H7 (cell line): ENCODE measurements at regions not wholly inside any gene's neighbourhood (a gene's known extent, or its start where the extent isn't known, plus 50 kb on each side); places are given as distances from the start of the nearest gene placed in this dataset.

ENCODE experiments used
- DNase-seq: peaks from one replicate; pipeline ENCODE4 v3.0.0; 2012
- H3K27me3 ChIP-seq: 2 replicates; pipeline ENCODE4 v1.6.0; 2011; ENCODE audit warnings: mild to moderate bottlenecking, low read length; ENCODE audit not compliant: control insufficient read depth, insufficient read depth
- H3K36me3 ChIP-seq: replicated peaks from 2 replicates; pipeline ENCODE4 v1.5.1; 2011; ENCODE audit warnings: low read length; ENCODE audit not compliant: control insufficient read depth, insufficient read depth
- H3K4me3 ChIP-seq: 2 replicates; pipeline ENCODE4 v1.5.1; 2011; ENCODE audit warnings: low read depth, mild to moderate bottlenecking, control low read depth, low read length, moderate library complexity; ENCODE audit not compliant: insufficient read depth

DNA sequence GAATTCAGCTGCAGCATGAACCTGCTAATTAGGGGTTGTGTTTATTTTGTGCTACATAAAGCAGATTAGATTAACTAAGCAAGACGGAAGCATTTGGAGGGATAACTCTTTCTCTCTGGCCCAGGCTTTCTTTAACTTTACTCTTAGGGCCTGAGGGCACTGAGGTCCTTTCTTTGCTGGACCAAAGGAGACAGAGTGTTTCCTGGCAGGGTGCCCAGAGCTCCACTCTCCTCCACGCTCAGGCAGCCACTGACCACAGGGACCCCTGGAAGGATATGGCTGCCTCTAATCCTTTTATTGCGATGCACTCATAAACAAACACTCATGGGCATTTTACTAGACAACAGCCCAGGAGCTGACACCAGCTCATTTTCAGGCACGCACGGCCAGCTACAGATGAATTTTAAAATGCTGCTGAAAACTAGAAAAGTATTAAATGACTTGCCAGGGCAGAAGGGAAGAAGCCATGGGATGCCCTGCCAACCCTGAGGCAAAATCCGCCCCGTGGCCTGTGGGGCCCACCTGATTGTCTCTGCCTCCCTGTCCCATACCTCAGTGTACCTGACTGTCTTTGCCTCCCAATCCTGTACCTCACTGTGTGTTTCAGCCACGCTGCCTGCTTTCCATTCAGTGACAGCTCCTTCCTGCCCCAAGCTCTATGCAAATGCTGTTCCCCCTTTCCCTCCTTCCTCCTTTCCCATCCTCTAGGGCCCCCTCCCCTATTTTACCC, 192.6 kb upstream of the NAV2 start:
- DNase-seq = no peak
- Histone ChIP-seq H3K4me3 (no peak overlapping the region), H3K27me3 (no peaks in the 10 kb centered on the region), H3K36me3 (no peaks in the 10 kb centered on the region)

DNA sequence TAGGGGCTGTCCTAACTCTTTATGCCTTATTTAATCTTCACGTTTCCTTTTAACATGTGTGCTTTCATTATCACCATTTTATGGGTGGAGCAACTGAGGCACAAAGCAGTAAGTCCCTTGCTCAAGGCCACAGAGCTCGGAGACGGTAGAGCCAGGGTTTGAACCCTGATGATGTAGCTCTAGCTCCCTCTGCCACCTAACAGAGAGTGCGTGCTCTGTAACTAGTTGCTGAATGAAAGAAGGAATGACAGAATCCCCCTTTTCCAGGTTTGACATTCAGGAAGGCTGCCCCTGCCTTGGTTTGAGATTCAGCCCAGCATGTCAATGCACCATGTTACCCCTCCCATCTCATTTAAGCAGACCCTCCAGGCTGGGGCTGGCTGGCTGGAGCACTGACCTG, 193.3 kb upstream of the NAV2 start:
- no peaks in the 10 kb centered on the region for H3K36me3 ChIP-seq

DNA sequence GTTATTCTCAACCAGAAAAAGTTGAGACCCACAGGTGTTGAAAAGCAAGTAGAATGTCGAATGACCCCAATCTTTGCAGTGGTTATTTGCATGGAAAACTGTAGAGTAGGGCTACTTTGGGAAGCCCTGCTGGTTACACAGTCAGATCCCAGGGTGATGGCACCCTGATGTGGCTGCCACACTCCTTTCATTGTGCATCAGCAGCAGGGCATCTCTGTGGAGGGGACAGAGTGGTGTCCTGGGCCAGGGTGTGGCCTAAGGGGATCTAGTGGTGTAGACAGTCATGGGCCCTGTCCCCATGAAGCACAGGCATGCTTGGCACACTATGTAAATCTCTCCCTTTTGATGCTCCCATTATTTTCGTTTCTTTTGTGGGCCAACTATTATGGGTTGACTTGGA, 199.4 kb upstream of the NAV2 start:
- Histone ChIP-seq H3K27me3 (no peaks in the 10 kb centered on the region), H3K36me3 (no peaks in the 10 kb centered on the region), H3K4me3 (no peak overlapping the region)
- no peak for DNase-seq

More for the DNA sequence above, 193.3 kb upstream of the NAV2 start:
- H3K4me3 ChIP-seq = no peak overlapping the region
- DNase-seq = no peak
- no peaks in the 10 kb centered on the region for H3K27me3 ChIP-seq

DNA sequence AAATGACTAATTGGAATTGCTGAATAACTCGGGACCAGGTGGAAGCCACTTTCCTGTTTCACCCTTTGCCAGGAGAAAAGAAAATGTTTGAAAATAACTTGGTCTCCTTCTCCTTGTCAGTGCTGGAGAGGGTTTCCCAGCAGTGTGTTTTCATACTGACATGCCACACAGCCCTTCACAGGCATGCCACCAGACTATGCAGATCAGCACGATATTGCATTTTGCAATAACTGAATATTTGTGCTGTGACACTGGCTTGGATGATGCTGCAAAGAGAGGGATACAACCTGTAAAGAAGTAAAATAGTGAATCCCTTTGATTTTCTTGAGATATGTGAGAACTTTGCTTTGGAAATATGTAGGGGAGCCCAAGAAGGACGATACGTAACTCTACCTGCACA, 200.0 kb upstream of the NAV2 start:
- no peaks in the 10 kb centered on the region for H3K36me3 ChIP-seq
- DNase-seq = no peak
- no peaks in the 10 kb centered on the region for H3K27me3 ChIP-seq
- H3K4me3 ChIP-seq = no peak overlapping the region

DNA sequence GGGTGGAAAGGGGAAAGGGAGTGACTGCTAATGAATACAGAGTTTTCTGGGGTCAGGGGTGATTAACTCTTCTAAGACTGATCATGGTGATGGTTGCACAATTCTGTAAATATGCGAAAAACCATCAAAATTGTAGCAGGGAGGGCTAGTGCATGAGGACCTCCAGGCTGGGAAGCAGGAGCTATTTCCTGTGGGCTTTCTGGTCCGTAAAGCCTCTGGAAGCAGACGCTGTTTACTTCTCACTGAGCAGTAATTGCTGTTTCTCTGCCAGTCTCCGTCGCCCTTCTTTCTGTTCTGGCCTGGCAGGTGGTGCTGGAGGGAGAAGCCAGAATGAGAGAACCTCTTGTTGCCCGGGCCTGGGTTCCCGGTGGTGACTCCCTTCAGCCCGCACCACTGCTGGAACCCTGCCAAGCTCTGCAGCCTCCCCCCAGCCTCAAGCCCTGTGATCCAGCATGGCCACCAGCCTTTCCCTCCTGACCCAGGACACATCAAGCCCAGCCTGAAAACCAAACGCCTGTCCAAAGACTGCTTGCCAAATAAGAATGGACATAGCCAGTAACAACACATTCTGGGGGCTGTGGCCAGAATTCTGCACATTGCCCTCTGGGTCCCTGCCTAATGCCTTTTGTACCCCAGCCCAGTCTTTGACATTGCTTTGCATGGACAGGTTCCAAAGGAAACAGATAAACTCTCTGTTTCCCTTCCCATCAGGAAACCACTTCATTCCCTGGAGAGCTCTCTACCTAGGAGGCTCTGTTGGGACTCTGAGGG, 201.0 kb upstream of the NAV2 start:
- no peaks in the 10 kb centered on the region for H3K27me3 ChIP-seq
- no peak for DNase-seq

DNA sequence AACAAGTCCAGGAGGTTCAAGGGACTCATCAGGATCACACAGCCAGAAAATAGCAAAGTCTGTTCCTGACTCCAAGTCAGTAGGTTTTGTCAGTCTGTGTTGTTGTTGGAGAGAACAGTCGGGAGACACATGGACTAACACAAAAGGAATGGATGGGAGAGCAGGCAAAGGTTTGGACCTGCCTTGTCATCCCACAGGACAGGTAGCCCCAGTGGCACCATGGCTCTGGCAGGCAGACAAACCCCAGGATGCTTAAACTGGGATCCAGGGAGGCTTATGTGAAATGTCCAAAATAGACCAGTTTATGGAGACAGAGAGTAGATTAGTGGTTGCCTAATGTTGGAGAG, 201.6 kb upstream of the NAV2 start:
- DNase-seq = no peak
- Histone ChIP-seq H3K4me3 (no peak overlapping the region), H3K27me3 (no peaks in the 10 kb centered on the region), H3K36me3 (no peaks in the 10 kb centered on the region)

More for the DNA sequence above, 201.0 kb upstream of the NAV2 start:
- no peak overlapping the region for H3K4me3 ChIP-seq
- H3K36me3 ChIP-seq = no peaks in the 10 kb centered on the region

DNA sequence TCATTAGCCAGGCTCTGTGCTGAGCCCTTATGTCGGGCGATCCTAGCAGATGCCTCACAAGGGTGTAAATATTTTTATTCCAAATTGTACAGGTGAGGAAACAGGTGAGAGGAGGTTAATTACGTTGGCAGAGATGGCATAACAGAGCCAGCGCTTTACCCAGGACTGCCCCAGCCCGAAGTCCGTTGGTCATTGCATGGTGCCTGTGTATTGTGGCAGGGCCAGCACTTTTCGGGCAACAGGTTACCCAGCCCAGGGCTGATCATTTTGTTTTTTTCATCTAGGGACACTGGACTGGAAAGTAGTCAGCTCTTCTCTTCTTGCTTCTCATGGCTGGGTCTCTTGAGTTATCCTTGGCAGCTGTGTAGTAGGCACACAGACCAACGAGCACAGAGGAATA, 202.2 kb upstream of the NAV2 start:
- Histone ChIP-seq H3K4me3 (no peak overlapping the region), H3K27me3 (no peaks in the 10 kb centered on the region), H3K36me3 (no peaks in the 10 kb centered on the region)
- DNase-seq = no peak

DNA sequence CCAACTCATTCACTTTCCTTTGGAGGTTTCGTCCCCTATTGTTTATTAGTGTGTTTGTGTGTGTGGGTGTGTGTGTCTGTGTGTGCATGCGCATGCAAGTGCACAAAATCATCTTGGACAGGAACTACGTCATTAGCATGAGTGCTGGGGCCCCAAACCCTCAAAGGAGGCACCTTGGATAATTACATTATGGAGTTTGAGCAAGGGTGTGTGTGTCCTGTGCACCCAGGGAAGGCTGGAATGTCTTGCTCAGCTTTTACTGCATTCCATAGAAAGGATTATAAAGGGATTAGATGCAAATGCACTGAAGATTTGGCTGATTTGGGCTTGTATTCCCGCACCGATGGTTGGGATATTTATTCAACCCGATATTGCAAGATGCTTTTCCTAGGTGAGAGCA, 203.4 kb upstream of the NAV2 start:
- no peak for DNase-seq
- Histone ChIP-seq H3K27me3 (no peaks in the 10 kb centered on the region), H3K36me3 (no peaks in the 10 kb centered on the region), H3K4me3 (no peak overlapping the region)

DNA sequence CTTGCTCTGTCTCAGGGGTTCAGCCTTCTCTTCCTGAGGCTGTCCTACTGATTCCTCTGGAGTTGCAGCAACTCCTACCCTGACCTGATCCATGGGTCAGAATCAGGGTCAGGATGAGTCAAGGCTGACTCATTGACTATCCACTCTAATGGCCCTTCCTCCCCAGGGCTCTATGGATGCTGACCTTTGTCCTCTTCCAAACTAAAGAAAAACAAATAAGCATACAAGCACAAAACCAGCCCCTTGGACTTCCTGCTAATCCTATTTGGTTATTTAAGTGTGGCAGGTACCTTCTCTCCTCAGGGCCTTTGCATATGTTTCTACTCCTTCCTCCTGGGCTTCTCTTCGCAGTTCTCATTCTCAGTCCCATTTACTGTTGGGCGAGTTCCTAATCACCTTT, 204.5 kb upstream of the NAV2 start:
- H3K36me3 ChIP-seq = no peaks in the 10 kb centered on the region
- no peak overlapping the region for H3K4me3 ChIP-seq
- no peak for DNase-seq
- H3K27me3 ChIP-seq = no peaks in the 10 kb centered on the region

DNA sequence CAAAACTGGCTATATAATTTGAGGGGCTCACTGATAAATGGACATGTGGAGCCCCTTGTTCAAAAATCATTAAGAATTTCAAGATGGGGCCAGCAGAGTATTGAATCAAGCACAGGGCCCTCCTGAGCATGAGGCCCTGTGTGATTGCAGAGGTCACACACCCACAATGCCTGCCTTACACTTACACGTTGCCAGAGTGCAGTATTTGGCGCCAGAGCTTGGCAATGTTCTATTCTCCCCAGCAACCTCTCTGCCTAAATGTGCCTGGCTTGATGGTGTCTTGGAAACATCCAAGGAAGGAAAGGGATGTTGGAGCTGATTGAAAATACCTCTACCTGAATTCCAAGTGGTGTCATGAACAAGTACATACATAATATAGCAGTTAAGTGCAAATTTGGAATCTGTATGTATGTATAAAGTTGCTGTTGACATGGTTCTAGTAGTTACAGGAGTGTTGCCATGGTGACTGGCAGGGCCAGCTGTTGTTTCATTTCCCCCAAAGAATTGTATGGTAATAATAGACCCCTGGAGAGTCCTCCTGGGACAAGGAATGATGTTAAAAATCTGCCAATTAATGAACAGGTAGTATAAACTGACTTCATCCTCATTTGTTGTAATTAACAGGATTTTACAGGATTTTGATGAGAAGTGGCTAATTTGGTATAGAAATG, 205.7 kb upstream of the NAV2 start:
- Histone ChIP-seq H3K27me3 (no peaks in the 10 kb centered on the region), H3K36me3 (no peaks in the 10 kb centered on the region), H3K4me3 (no peak overlapping the region)
- DNase-seq = no peak

DNA sequence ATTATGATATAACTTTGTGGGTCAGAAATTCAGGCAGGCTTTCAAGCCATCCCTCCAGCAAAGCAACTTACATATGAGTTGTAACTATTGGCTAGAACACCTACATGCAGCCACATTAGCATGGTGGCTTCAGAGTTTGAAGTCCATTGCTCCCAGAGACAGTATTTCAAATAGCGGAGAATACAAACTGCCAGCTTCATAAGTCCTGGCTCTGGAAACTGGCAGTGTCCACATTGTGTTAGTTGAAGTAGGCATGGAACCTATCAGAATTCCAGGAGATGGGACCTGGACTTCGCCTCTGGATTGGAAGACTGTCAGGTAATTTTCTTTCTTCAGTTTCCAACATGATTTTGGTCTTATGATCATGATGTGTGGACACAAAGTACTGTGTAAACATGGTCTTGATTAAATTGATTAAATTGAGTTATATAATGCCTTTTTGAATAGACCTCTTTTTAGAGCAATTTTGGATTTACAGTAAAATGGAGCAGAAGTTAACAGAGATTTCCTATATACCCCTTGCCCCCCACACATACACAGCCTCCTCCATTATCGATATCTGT, 209.9 kb upstream of the NAV2 start:
- Histone ChIP-seq H3K36me3 (no peaks in the 10 kb centered on the region), H3K4me3 (no peak overlapping the region), H3K27me3 (no peaks in the 10 kb centered on the region)
- no peak for DNase-seq

DNA sequence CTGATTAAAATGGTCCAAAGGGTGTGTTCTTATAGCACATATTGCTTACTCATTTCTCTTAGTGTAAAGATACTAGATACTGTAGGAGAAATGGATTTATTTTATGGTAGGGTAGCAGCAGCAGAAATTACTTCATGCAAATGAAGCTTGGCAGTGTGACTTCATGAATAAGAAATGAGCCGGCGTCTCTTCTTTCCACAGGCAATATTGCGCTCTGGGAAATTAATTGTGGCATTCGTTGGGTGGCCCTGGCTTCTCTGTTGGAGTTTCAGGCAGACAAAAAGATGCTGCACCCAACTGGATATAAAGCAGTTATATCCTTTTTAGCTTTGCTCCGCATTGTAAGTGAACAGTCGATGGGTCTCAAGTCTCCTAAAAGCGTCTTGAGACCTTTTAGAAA, 211.0 kb upstream of the NAV2 start:
- Histone ChIP-seq H3K36me3 (no peaks in the 10 kb centered on the region), H3K27me3 (no peaks in the 10 kb centered on the region), H3K4me3 (no peak overlapping the region)
- no peak for DNase-seq

DNA sequence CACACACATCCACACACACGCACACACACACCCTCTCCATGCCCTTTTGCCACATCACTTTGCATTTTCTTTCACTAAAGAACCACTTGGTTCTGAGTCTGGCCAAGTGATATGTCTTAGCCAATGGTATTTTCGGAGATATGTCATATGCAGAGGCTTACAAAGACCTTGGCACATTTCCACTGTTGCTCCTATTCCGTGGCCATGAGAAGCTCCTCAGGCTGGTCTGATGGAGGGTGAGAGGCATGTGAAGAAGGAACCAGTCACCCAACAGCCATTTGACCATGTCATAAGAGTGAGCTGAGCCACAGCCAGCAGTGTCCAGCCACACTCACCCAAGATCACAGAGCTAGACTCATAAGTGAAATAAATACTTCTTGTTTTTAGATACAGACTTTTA, 212.6 kb upstream of the NAV2 start:
- no peak for DNase-seq
- no peaks in the 10 kb centered on the region for H3K27me3 ChIP-seq
- no peaks in the 10 kb centered on the region for H3K36me3 ChIP-seq
- H3K4me3 ChIP-seq = no peak overlapping the region

DNA sequence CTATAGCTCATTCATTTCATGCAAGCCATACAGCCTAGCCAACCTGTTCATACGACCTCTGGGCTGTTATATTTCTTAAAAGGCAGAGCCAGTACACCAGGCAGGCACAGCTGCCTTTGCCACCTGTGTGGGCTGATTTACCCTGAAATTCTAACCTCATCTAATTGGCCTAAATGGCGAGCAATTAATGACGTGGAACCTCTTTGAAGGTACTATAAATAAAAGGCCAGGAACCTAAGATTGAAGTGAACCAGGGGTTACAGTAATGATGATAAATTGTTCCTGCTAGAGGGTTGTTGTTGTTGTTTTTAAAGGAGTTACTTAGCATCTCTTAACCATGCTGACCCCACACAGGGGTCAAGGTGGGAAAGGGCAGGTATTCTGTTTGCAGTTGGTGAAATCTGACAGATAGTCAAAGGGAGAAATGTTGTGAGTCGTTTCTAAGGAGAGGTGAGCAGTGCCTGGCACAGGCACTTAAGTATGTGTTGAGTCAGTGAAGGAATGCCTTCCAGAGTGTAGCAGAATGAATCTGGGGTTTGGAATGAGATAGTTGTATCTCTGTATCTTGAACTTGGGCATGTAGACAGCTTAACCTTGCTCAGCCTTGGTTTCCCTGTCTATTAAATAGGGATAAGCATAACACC, 213.5 kb upstream of the NAV2 start:
- no peaks in the 10 kb centered on the region for H3K36me3 ChIP-seq
- H3K27me3 ChIP-seq = no peaks in the 10 kb centered on the region
- H3K4me3 ChIP-seq = no peak overlapping the region
- no peak for DNase-seq
